GM23248 (cell line): ENCODE measurements at regions not wholly inside any gene's neighbourhood (a gene's known extent, or its start where the extent isn't known, plus 50 kb on each side); places are given as distances from the start of the nearest gene placed in this dataset.
A peak's percentile ranks its signal among the peaks of the same experiment; 100 is the strongest.

Experiments used
- DNase-seq: peaks from one replicate; pipeline ENCODE4 v3.0.0-alpha.2; 2015
- H2AFZ ChIP-seq: fragments of 200-600 bp; sonication (generic); 2 replicates; pipeline ENCODE4 v1.6.1; 2016; ENCODE audit warnings: antibody characterized with exemption
- H3F3A ChIP-seq: fragments of 200-600 bp; sonication (generic); 2 replicates; pipeline ENCODE4 v1.6.1; 2016; ENCODE audit warnings: mild to moderate bottlenecking, antibody characterized with exemption, mixed run types; ENCODE audit not compliant: insufficient read depth
- H3K27ac ChIP-seq: fragments of 200-600 bp; sonication (generic); 2 replicates; pipeline ENCODE4 v1.5.1; 2016; ENCODE audit warnings: mild to moderate bottlenecking
- H3K27me3 ChIP-seq: fragments of 200-600 bp; sonication (generic); replicated peaks from 2 replicates; pipeline ENCODE4 v1.6.1; 2016; ENCODE audit warnings: mild to moderate bottlenecking; ENCODE audit not compliant: insufficient read depth
- H3K36me3 ChIP-seq: fragments of 200-600 bp; sonication (generic); 2 replicates; pipeline ENCODE4 v1.6.1; 2016; ENCODE audit warnings: low read depth, mild to moderate bottlenecking
- H3K4me1 ChIP-seq: fragments of 200-600 bp; sonication (generic); 2 replicates; pipeline ENCODE4 v1.6.1; 2016; ENCODE audit warnings: mild to moderate bottlenecking; ENCODE audit not compliant: insufficient read depth
- H3K4me2 ChIP-seq: fragments of 200-600 bp; sonication (generic); one replicate; pipeline ENCODE4 v1.6.1; 2016; ENCODE audit warnings: mild to moderate bottlenecking; ENCODE audit not compliant: unreplicated experiment
- H3K4me3 ChIP-seq: fragments of 200-600 bp; sonication (generic); 2 replicates; pipeline ENCODE4 v1.5.1; 2016; ENCODE audit warnings: mild to moderate bottlenecking
- H3K79me2 ChIP-seq: fragments of 200-600 bp; sonication (generic); 2 replicates; pipeline ENCODE4 v1.6.1; 2016; ENCODE audit warnings: mild to moderate bottlenecking; ENCODE audit not compliant: insufficient read depth
- H3K9ac ChIP-seq: fragments of 200-600 bp; sonication (generic); 2 replicates; pipeline ENCODE4 v1.6.1; 2016; ENCODE audit warnings: mild to moderate bottlenecking
- H3K9me2 ChIP-seq: fragments of 200-600 bp; sonication (generic); 2 replicates; pipeline ENCODE4 v1.6.1; 2016; ENCODE audit warnings: mixed run types, mild to moderate bottlenecking, moderate library complexity; ENCODE audit not compliant: insufficient read depth
- H3K9me3 ChIP-seq: fragments of 200-600 bp; sonication (generic); one replicate; pipeline ENCODE4 v1.6.1; 2017; ENCODE audit warnings: low read depth
- H4K20me1 ChIP-seq: fragments of 200-600 bp; sonication (generic); 2 replicates; pipeline ENCODE4 v1.6.0; 2016; ENCODE audit not compliant: insufficient read depth
- EZH2 ChIP-seq: fragments of 200-600 bp; sonication (generic); IDR thresholded peaks from 2 replicates; pipeline ENCODE4 v1.6.1; 2018; ENCODE audit warnings: antibody characterized with exemption, mild to moderate bottlenecking; ENCODE audit not compliant: insufficient read depth, poor library complexity, severe bottlenecking
- EZH2phosphoT487 ChIP-seq: fragments of 200-600 bp; sonication (generic); IDR thresholded peaks from 2 replicates; pipeline ENCODE4 v1.6.1; 2018; ENCODE audit warnings: antibody characterized with exemption, moderate library complexity, mild to moderate bottlenecking, low read depth; ENCODE audit not compliant: insufficient read depth
- WGBS, 2 experiments: methylation state at CpG; one replicate each; pipeline ENCODE4 v1.1.6; 2015 to 2017; ENCODE audit warnings: low lambda C conversion rate in 2 of 2, low coverage in 1 of 2; ENCODE audit errors: missing lambda C conversion rate in 2 of 2; 5-methylcytosine and 5-hydroxymethylcytosine counted together
- in situ Hi-C: fragments of 300-500 bp; cut with MboI; formaldehyde crosslinking; loops from 2 replicates; pipeline ENCODE4 v1.15.0; 2020

GRCh38 chr17:71063559-71063958 lies 894.2 kb downstream of the KCNJ2 start:
- no peak overlapping the region for H3K27ac ChIP-seq
- H3K36me3 ChIP-seq = no peaks in the 10 kb centered on the region
- WGBS, 2 experiments = 58 to 64% methylated on average over 3 of the region's 3 CpGs
- H3K4me1 ChIP-seq = peaks cover 4% of the 10 kb centered on the region
- no peak overlapping the region for H3K4me2 ChIP-seq
- in situ Hi-C loops = no loop called here
- H3F3A ChIP-seq = peaks cover 8% of the 10 kb centered on the region; the same call in 1 of the 2 replicates
- no peak for DNase-seq
- H3K9me3 ChIP-seq = no peaks in the 10 kb centered on the region
- H2AFZ ChIP-seq = no peak overlapping the region
- no peaks in the 10 kb centered on the region for H4K20me1 ChIP-seq
- H3K9ac ChIP-seq = no peak overlapping the region
- no peaks in the 10 kb centered on the region; the same call in 1 of the 2 replicates for H3K9me2 ChIP-seq
- TF ChIP-seq EZH2phosphoT487 (no peak), EZH2 (no peak)
- no peaks in the 10 kb centered on the region for H3K27me3 ChIP-seq
- H3K79me2 ChIP-seq = no peaks in the 10 kb centered on the region
- H3K4me3 ChIP-seq = no peak overlapping the region

DNA sequence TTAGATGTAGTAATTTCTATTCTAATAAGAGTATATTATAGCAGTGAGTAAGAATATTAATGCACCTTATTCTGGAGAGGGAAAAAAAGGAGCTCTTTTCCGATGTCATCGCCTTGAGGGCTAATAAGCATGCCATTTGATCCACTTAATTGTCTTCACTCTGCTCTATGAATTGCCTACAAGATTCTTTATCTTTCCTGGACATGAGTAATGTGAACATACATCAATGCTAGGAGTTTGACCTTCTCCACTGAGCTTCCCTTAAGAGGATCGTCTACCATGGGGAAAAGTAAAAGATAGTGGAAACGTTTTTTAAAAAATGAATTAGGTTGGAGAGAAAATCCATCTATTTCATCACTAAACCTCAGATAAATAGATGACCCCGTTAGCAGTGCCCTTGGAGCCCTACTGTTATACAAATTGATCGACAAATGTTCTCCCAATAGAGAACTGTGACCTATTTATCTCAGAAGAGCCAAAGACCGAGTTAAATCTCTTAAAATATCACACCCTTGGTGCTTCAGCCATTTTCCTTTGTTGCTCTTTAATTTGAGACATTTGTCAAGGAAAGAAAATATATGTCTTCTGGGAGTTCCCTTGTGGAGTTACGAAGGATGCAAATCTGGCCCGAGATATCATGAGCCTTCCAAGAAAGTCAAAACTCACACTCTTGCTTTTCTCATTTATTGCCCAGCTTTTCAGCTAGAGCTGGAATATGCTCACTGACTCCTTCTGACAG lies 898.5 kb downstream of the KCNJ2 start:
- Histone ChIP-seq H3K9ac (no peak overlapping the region), H3K79me2 (no peaks in the 10 kb centered on the region), H3K36me3 (no peaks in the 10 kb centered on the region), H3K27me3 (no peaks in the 10 kb centered on the region), H3K9me3 (no peaks in the 10 kb centered on the region), H2AFZ (peak overlapping the region; percentile 58), H3F3A (peaks cover 25% of the 10 kb centered on the region), H4K20me1 (no peaks in the 10 kb centered on the region), H3K4me2 (no peak overlapping the region), H3K4me3 (no peak overlapping the region), H3K9me2 (no peaks in the 10 kb centered on the region; the same call in 1 of the 2 replicates), H3K4me1 (peaks cover 13% of the 10 kb centered on the region), H3K27ac (no peak overlapping the region)
- 70 to 71% methylated on average over 9 of the region's 9 CpGs for WGBS, 2 experiments
- in situ Hi-C loops = no loop called here
- no peak for DNase-seq
- TF ChIP-seq EZH2phosphoT487 (no peak), EZH2 (no peak)

- in situ Hi-C loops = no loop called here
- H3K79me2 ChIP-seq = no peaks in the 10 kb centered on the region
- no peak overlapping the region for H3K27ac ChIP-seq
- H3K27me3 ChIP-seq = no peaks in the 10 kb centered on the region
- no peak overlapping the region for H3K4me2 ChIP-seq
- TF ChIP-seq EZH2phosphoT487 (no peak), EZH2 (no peak)
- peak; percentile 29 for DNase-seq
- H2AFZ ChIP-seq = peak overlapping the region; percentile 58
- peaks cover 16% of the 10 kb centered on the region for H3K4me1 ChIP-seq
- H3K9ac ChIP-seq = no peak overlapping the region
- H3K9me3 ChIP-seq = no peaks in the 10 kb centered on the region
- H3F3A ChIP-seq = peaks cover 26% of the 10 kb centered on the region
- H3K36me3 ChIP-seq = no peaks in the 10 kb centered on the region
- no peaks in the 10 kb centered on the region for H4K20me1 ChIP-seq
- H3K4me3 ChIP-seq = no peak overlapping the region
- H3K9me2 ChIP-seq = no peaks in the 10 kb centered on the region; the same call in 1 of the 2 replicates
Measured at GRCh38 chr17:71068408-71068750, 899.0 kb downstream of the KCNJ2 start.

DNA sequence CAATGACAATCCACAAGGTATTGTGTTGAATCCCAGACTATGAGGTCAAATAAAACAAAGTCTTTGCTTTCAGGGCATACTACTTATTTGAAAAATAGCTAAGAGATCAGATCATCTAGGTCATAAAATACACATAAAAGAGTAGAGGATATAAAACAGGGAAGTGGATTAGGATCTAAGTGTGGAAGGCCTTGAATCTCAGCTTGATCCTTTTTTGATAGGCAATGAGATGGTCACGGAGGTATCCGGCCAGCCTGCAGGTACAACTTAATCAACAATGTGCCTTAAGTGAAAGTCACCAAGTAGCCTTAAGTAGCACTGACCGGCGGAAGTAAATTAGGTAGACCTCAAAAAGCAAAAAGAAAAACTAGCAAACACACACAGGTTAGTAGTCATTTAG lies 901.7 kb downstream of the KCNJ2 start:
- no peak overlapping the region for H3K9ac ChIP-seq
- no peak for DNase-seq
- H3K9me2 ChIP-seq = no peaks in the 10 kb centered on the region; the same call in 1 of the 2 replicates
- WGBS, 2 experiments = 97 to 99% methylated on average over 4 of the region's 4 CpGs
- H3K4me3 ChIP-seq = no peak overlapping the region
- no peaks in the 10 kb centered on the region for H3K36me3 ChIP-seq
- no peak overlapping the region for H3K4me2 ChIP-seq
- H3K9me3 ChIP-seq = no peaks in the 10 kb centered on the region
- no peaks in the 10 kb centered on the region for H3K79me2 ChIP-seq
- H3K27me3 ChIP-seq = no peaks in the 10 kb centered on the region
- no peak for TF ChIP-seq EZH2
- no peak for TF ChIP-seq EZH2phosphoT487
- H4K20me1 ChIP-seq = no peaks in the 10 kb centered on the region
- peaks cover 16% of the 10 kb centered on the region for H3K4me1 ChIP-seq
- peak overlapping the region; percentile 54; the same call in 1 of the 2 replicates for H3K27ac ChIP-seq
- H3F3A ChIP-seq = peaks cover 26% of the 10 kb centered on the region
- in situ Hi-C loops = no loop called here
- H2AFZ ChIP-seq = no peak overlapping the region

DNA sequence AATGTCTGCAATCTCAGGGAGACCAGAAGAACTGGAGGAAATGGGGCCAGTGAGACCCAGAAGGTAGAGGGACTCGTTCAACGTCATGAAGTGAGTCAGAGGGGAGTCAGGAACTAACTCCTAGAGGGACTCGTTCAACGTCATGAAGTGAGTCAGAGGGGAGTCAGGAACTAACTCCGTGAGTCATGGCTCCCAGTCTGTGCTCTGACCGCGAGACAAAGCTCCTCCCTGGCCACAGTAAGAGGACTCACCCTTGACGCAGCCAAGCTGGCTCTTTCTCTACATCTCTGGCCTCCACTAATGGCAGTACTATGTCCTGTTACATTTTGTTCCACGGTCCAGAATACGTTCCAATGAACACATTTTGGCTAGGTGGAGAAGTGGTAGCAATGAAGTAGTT lies 902.5 kb downstream of the KCNJ2 start:
- peak overlapping the region; percentile 42; the same call in 1 of the 2 replicates for H3K4me3 ChIP-seq

More for the DNA sequence above, 902.5 kb downstream of the KCNJ2 start:
- in situ Hi-C loops = no loop called here
- H3K36me3 ChIP-seq = no peaks in the 10 kb centered on the region
- H3K9me2 ChIP-seq = no peaks in the 10 kb centered on the region
- TF ChIP-seq EZH2 (no peak), EZH2phosphoT487 (no peak)
- peak overlapping the region; percentile 93 for H2AFZ ChIP-seq
- H4K20me1 ChIP-seq = no peaks in the 10 kb centered on the region
- peaks cover 26% of the 10 kb centered on the region for H3F3A ChIP-seq
- peak overlapping the region; percentile 91 for H3K27ac ChIP-seq
- H3K9ac ChIP-seq = peak overlapping the region; percentile 68
- 3 to 8% methylated on average over 10 of the region's 10 CpGs for WGBS, 2 experiments
- H3K4me1 ChIP-seq = peaks cover 16% of the 10 kb centered on the region
- no peaks in the 10 kb centered on the region for H3K27me3 ChIP-seq
- no peaks in the 10 kb centered on the region for H3K9me3 ChIP-seq
- H3K4me2 ChIP-seq = peak overlapping the region; percentile 81
- no peaks in the 10 kb centered on the region for H3K79me2 ChIP-seq
- peak; percentile 100 for DNase-seq
